NCI-H1694 treated with DMSO at 0.1 percent for 48 hours (cell line): ENCODE measurements at regions not wholly inside any gene's neighbourhood (a gene's known extent, or its start where the extent isn't known, plus 50 kb on each side); places are given as distances from the start of the nearest gene placed in this dataset.
"Not testable (repeated sequence)": the region's sequence is repeated elsewhere in the genome, so short reads cannot be mapped to it uniquely, and the experiment has no call there.

Source experiments
- DNase-seq: peaks from one replicate; lab custom pipeline; 2025; lab: John Stamatoyannopoulos, UW

DNA sequence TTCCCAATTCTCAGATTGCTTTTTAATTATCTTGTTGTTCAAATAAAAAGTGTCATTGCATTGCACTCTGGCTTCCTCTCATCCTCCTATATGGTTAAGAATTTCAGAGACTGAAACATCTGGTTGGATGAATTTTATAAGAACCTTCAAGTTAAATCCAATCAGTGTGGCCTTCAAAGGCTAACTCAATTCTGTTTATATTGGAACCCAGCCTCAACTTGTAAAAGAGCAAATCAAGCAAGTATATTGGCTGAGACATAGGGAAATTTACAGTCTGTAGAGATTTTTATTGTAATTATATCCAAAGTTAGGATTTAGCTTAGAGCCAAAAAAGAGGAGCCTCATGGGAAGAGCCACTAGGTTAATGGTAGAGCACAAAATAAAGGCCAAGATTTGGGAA lies 159.9 kb upstream of the FER start:
- no peak for DNase-seq

DNA sequence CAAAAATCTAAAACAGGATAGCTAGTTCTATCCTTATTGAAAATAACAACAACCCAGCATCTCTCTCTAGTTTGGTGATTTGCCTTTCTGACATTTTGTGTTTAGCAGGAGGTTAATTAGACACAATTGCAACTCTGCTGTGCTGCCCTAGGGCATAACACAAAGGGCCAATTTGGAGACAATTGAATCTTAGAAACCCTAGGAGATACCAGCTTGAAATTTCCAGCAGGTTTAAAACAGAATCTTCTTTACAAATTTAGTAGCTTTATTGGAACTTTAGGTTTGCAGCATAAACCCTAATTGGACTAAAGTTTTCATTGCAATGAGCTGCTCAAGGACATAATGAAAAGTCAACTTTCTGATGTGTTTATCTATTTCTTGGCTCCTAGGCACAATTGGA lies 166.7 kb upstream of the FER start:
- no peak for DNase-seq

DNA sequence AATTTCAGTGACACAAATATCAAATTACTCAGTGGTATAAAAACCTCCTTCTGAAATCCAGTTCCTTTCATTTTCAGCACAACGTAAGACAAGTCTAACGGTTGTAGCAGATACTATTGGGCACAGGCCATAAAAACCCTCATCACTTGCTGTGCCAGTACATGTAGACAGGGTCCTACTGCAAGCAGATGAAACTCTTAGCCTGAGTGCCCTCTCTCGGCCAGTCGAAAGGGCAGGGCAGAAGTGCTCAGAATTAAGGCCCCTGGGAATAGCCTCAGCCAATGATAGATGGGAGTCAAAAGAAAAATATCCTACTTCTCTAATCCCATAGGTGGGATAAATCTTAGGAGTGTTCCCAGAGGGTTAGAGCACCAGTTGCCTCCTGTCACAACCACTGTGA lies 168.5 kb upstream of the FER start:
- no peak for DNase-seq

DNA sequence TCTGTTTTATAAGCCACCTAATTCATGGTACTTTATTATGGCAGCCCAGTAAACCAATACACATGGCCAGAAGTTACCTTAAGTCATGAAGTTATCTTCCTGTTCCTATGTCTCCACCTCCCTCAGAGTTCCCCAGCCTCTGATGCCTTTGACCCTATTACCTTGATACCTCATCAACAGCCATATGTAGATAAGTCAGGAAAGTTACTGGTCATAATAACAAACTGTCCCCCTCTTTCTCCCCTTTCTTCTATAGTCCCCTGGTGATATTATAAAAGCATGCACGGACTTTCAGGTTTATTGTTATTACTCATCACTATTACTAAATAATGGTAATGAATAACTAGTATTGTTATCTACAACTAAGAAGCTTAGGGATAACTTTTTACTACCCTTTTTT lies 168.9 kb upstream of the FER start:
- DNase-seq: no peak

DNA sequence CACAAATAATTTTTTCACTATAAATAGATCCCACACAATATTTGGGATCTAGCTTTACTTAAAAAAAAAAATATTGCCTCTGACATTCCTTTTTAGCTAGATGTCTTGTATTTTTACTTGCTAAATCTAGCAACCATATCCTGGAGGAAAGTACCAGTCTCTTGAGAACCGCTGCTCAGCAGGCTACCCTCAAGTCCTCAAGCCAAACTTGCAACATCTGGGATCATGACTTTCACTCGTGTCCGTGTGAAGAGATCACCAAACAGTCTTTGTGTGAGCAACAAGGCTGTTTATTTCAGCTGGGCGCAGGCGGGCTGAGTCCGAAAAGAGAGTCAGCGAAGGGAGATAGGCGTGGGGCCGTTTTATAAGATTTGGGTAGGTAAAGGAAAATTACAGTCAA lies 180.3 kb upstream of the FER start:
- DNase-seq: no peak

DNA sequence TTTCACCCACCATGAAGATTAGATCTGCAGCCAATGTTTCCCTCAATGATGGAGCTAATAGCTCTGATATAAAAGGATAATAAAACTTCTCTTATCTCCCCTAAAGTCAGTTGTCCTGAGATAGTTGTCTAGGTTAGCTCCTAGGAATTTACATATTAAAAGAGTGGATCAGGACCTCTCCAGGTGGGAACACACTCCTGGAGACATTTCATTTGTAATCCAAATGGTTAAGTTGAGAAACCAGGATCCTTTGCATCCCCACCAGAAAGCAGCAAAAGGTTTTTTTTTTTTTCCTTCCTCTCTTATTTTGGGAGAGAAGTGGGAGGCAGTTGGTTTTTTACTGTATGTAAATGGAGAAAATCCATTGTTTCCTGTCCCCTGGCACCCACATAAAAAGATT lies 182.5 kb upstream of the FBXL17 start:
- no peak for DNase-seq

DNA sequence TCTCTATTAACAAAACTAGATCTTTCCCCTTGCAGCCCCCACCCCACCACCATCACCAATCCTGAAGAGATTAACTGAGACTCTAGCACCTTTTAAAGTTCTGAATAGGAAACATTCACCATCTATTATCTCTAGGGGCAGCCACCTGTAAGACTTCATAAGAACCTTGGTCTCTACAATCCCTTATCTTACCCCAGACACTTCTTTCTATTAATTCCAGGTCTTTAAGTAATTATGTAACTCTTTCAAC lies 180.2 kb upstream of the FBXL17 start:
- no peak for DNase-seq

DNA sequence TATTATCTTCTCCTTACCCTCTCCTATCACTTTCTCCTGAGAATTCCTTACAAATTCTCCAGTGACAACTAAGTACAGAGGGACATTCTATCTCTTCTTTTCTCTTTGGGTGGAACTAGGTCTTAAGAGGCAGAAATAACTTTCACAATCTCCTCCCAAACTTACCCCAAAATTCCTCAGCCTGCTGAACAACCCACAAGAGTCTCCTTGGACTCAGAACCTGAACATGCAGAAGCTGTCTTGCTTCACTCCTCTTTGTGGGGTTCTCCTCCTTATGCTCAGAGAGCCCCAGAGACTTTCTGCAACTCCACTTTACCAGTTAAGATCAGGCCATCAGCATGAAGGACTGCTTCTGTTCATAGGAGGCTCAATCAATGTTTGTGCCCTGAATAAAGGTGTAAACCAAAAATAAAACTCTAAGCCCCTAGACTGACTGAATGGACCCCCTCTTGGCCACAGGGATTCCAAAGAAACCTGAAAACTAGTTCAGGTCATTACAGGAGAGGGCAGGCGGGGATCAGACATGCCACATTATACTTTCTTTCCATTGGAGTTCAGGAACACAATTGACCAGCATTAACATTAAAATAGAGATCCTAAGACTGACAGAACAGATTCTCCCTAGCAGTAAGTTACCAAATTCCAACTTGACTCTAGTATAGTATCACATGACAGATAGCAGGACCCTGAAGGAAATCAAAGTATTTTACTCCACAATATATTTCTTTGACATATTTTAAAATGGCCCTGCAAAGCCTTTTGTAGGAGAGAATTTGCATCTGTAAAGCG lies 179.7 kb upstream of the FBXL17 start:
- no peak for DNase-seq

DNA sequence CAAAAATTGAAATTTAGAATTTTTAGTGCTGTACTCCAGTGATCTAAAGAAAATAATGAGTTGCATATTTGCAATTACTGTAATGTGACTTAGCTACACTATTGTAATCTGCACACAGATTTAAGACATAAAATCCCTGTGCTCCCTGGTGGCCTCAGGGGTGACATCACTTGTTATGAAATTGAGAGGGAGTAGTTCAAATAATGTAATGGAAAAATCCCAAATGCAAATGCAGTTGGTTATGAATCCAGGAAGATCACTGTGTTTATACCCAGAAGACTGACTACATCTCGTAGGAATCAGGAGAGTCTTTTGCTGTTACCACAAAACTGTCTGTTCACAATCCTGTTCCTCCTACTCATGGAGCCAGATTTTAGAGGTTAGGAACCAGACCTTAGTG lies 178.7 kb upstream of the FBXL17 start:
- DNase-seq: no peak

DNA sequence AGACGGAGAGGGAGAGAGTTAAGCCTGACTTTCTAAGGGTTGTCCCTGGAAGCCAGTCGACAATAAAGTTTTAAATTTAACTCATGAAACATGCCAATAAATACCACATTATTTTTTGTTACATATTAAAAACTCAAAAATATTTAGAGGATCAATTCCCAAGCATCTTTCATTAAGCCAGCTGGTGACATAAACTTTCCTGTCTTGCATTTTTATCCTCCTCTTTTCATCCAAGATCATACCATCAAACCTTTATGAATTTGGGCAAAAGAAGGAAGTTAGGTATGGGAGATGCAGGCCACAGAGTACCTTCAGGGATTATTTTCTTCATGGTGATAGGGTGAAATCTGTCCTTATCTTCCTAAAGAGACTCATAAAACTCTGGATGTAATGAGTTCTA lies 178.3 kb upstream of the FBXL17 start:
- DNase-seq: no peak

DNA sequence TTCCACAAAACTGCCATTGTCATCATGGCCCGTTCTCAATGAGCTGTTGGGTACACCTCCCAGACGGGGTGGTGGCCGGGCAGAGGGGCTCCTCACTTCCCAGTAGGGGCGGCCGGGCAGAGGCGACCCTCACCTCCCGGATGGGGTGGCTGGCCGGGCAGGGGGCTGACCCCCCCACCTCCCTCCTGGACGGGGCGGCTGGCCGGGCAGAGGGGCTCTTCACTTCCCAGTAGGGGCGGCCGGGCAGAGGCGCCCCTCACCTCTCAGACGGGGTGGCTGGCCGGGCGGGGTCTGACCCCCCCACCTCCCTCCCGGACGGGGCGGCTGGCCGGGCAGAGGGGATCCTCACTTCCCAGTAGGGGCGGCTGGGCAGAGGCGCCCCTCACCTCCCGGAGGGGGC lies 176.9 kb upstream of the FBXL17 start:
- DNase-seq: not testable (repeated sequence)

DNA sequence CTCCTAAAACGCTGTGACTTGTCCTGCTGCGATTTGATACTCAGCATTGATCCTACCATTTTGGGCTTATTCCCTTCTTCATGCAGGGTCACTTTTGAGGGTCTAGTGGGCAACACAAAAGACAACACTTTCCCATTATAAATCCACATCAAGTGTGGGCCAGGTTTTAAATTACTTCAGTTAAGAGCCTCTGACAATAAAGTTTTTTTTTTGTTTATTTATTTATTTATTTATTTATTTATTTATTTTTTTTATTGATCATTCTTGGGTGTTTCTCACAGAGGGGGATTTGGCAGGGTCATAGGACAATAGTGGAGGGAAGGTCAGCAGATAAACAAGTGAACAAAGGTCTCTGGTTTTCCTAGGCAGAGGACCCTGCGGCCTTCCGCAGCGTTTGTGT lies 176.2 kb upstream of the FBXL17 start:
- not testable (repeated sequence) for DNase-seq

DNA sequence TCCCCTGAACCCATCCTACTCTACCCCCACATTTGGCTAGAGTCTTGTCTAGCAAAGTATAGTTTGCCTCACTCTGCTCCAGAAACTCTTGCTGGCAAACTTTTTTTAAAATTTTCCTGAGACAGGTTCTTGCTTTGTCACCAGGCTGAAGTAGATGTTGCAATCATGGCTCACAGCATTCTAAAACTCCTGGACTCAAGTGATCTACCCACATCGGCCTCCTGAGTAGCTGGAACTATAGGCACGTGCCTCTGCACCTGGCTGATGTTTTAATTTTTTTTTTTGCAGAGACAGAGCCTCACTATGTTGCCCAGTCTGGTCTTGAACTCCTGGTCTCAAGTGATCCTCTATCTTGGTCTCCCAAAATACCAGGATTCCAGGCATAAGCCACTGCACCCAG lies 175.8 kb upstream of the FBXL17 start:
- DNase-seq: no peak

DNA sequence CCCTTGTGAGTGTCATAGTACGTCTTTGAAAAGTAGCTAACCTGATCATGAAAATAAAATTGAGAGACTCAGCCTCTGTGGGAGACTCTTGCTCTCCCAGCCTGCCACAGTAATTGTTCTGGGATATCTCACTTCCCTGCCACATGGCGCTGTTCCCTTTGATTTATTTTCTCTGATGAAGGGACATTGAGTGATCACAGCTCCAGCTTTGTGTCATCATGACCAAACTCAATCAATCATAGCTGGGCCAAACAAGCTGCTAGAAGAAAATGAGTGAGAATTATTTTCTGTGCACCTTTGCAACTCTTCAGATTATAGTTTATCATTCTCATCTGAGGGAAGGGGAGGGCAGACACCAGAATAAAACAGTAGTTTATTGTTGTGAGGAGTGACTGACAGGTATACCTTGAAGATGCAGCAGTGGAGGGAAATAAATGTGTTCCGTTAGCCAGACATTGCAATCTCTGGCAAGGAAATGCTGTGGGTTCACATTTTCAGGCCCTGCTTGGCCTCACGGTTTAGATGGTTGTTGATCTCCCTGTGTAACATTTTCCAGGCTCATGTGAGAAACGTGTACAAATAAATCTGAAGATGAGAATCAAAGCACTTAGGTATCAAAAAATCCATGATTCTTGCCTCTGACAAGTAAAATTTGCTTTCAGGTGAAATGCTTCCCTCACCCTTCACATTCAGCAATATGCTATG lies 174.7 kb upstream of the FBXL17 start:
- no peak for DNase-seq

DNA sequence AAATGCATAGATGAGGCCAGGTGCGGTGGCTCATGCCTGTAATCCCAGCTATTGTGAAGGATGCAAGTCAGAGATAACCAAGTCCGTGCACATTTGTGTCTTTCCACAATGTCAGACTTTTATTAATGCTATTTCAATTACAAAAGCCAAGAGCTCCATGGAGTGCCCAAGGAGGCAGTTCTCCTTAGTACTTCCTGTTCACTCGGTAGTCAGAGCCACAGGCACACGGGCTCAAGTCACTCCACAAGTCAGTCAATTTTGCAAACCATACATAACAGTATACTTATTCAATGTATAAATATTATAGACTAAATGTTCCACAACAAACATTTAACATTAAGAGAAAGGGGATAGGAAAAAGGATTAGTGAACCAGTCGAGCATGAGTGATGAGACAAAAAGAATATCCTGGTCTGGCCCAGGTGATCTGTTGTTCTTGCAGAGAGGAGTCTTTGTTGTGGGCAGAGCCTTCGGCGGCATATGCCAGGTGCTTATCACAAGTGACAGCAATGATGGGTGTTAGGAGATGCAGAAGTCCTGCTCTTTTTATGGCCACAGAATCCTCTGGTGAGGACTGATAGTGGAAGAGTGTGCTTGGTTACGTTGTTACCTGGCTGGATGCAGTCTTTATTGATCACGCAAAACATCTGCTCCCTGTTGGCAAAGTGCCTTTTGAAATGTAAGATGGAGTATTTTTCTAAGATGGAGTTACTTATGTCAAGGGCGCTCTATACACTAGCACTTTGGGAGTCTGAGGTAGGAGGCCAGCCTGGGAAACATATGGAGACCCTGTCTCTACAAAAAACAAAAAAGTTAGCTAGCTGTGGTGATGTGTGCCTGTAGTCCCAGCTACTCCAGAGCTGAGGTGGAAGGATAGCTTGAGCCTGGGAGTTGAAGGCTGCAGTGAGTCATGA lies 167.0 kb upstream of the FBXL17 start:
- no peak for DNase-seq

DNA sequence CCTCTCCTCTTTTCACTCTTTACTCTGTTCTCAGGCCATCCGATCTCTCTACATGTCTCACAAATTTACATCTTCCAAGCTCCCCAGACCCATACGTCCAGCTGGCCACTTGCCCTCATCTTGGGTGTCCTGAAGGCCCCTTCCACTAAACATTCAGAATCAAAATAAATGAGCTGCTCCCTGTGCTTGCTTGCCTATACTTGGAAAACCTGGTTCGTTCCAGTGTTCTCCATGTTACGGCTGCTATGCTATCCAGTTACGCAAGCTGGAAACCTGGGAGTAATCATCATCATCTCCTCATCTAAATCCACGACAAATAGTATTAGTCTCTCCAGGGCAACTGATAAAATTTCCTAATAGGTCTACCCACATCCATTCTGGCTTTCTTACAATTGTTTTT lies 165.0 kb upstream of the FBXL17 start:
- no peak for DNase-seq

DNA sequence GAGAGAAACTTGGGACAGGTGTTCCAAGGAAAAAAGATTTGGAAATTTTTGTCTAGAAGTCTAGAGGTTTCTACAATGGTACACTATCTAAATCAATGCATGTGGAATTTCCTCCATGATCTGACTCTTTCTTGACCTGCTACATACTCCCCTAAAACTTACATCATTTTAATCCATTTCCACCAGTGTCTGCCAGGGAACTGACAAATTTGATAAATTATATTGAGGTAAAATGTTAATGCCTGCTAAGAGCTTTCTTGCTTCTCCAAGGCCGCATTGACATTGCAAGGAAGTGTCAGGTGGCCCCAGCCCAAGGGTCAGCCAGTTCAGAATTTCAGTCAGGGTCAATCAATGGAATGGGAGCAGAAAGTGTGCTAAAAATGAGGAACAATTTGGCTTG lies 163.4 kb upstream of the FBXL17 start:
- no peak for DNase-seq

DNA sequence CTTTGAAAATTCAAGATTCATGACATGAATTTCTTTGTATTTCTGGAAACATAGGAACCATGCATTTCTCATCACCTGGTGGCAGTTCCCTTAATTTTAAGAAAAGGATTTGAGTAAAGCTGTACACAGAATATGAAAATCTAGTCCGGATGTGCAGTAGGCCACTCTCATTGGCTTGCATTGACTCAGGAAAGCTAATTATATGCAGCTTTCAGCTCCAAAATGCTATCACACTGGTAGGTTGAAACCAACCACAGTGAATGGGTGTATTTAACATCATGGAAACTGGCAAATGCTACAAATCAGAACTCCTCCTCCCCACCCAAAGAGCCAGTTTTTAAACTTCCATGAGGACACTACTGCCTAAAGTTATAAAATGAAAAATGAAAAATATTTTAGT lies 161.6 kb upstream of the FBXL17 start:
- DNase-seq: no peak

DNA sequence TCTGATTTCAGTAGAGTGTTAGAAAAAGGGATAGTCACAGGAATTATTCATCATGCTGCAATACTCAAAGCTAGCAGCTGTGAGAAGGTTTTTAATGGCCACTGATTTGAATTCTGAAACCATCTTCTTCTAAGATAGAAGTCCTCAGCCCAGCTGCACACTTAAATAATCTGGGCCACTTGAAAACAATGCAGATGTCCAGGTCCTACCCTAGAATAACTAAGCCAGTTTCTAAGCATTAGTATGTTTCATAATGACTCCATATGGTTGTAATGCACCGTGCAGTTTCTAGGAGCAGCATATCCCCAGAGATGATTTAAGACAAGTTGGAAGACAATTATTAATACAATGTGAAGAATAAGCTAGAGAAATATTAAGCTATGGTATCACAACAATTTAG lies 159.9 kb upstream of the FBXL17 start:
- DNase-seq: no peak

DNA sequence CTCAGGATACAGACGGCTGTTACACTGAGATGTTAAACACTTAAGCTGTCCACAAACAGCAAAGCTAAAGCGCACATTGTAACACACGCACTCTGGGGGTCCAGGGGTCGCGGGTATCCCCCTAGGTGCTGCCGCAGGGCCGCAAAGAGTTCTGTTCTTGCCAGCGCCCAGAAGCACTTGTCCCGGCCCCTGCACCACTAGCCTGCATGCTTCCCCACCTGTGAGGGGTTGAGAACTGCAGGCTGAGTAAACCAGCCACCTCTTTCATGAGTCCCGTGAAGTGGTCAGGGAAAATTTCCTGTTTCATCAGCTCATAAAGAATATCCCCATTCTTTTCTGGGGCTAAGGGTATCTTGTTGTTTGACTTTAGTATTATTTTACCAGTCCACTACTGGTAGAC lies 154.4 kb upstream of the FBXL17 start:
- no peak for DNase-seq

DNA sequence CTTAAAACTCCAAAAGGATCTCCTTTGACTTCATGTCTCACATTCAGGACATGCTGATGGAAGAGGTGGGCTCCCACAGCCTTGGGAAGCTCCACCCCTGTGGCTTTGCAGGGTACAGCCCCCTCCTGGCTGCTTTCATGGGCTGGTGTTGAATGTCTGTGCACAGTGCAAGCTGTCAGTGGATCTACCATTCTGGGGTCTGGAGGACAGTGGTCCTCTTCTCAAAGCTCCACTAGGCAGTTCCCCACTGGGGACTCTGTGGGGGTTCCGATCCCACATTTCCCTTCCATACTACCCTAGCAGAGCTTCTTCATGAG lies 150.2 kb upstream of the FBXL17 start:
- not testable (repeated sequence) for DNase-seq

DNA sequence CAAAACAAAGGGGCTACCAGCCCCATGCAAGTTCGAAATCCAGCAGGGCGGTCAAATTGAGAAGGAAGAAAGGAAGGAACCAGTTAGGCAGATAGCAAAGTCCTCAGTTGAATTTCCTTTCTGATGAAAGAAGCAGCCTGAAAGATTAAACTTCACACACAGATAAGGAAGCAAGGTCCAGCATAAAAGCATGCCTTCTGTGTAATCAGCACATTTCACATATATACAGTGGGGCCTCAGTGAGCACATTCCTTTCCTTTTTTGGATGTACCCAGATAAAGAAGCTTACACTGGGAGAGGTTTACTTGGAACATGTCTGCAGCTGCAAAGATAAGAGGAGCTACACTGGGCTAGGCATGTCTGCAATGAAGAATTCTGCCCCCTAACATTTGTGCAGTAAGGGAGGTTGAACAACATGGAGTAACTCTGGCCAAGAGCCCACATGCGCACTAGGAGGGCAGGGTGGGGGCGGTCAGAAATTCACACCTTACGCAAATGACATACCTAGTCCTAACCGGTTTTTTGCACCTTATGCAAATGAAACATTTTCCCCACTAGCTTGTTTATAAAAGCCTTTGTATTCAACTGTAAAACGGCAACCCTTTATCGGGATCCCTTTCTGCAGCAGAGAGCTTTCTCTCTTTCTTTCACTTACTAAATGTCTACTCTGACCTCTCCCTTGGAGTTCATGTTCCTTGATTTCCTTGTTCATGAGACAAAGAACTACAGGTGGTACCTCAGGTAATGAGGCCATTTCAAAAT lies 149.7 kb upstream of the FBXL17 start:
- DNase-seq: no peak

DNA sequence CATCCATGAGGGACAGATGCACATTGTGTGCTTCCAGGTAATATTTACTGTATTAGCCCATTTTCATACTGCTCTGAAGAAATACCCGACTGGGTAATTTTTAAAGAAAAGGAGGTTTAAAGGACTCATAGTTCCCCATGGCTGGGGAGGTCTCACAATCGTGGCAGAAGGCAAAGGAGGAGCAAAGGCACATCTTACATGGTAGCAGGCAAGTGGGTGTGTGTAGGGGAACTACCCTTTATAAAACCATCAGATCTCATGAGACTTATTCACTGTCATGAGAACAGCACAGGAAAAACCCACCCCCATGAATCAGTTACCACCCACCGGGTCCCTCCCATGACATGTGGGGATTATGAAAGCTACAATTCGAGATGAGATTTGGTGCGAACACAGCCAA lies 148.8 kb upstream of the FBXL17 start:
- DNase-seq: no peak
